ELF-1 (cell line): ENCODE measurements at regions not wholly inside any gene's neighbourhood (a gene's known extent, or its start where the extent isn't known, plus 50 kb on each side); places are given as distances from the start of the nearest gene placed in this dataset.

ENCODE experiments used
- DNase-seq: peaks from one replicate; pipeline ENCODE4 v3.0.0-alpha.2; 2016; ENCODE audit warnings: low read depth, low spot score

- DNase-seq: no peak
These were observed 450.0 kb downstream of the USP25 start for GRCh38 chr21:16179773-16180172.

GRCh38 chr21:16180614-16181013, 450.8 kb downstream of the USP25 start:
- no peak for DNase-seq

- no peak for DNase-seq
These were observed 451.2 kb downstream of the USP25 start for GRCh38 chr21:16181018-16181417.

- no peak for DNase-seq
These were observed 456.0 kb downstream of the USP25 start for GRCh38 chr21:16185766-16186165.

GRCh38 chr21:16186742-16187141, 457.0 kb downstream of the USP25 start:
- no peak for DNase-seq

GRCh38 chr21:16187603-16188301, 458.0 kb downstream of the USP25 start:
- no peak for DNase-seq

- no peak for DNase-seq
These were observed 463.1 kb downstream of the USP25 start for GRCh38 chr21:16192902-16193301.

GRCh38 chr21:16193496-16194094, 463.8 kb downstream of the USP25 start:
- DNase-seq: no peak

- DNase-seq: peak; percentile 87
These were observed 464.5 kb downstream of the USP25 start for GRCh38 chr21:16194095-16194787.

GRCh38 chr21:16194788-16195537, 465.2 kb downstream of the USP25 start:
- DNase-seq: no peak

- no peak for DNase-seq
These were observed 465.7 kb downstream of the USP25 start for GRCh38 chr21:16195538-16195910.

- DNase-seq: no peak
These were observed 466.2 kb downstream of the USP25 start for GRCh38 chr21:16196001-16196400.

GRCh38 chr21:16198546-16198945, 468.8 kb downstream of the USP25 start:
- no peak for DNase-seq

- no peak for DNase-seq
These were observed 469.8 kb downstream of the USP25 start for GRCh38 chr21:16199539-16199938.

GRCh38 chr21:16201718-16202117, 471.9 kb downstream of the USP25 start:
- DNase-seq: no peak

GRCh38 chr21:16205527-16205926, 475.7 kb downstream of the USP25 start:
- DNase-seq: no peak

GRCh38 chr21:16211339-16212303, 481.8 kb downstream of the USP25 start:
- no peak for DNase-seq

GRCh38 chr21:16213518-16213917, 483.7 kb downstream of the USP25 start:
- no peak for DNase-seq

- DNase-seq: no peak
These were observed 485.4 kb downstream of the USP25 start for GRCh38 chr21:16215193-16215592.

- no peak for DNase-seq
These were observed 485.9 kb downstream of the USP25 start for GRCh38 chr21:16215663-16216183.
